ENCODE measurements at regions not wholly inside any gene's neighbourhood (a gene's known extent, or its start where the extent isn't known, plus 50 kb on each side); places are given as distances from the start of the nearest gene placed in this dataset.

DNA sequence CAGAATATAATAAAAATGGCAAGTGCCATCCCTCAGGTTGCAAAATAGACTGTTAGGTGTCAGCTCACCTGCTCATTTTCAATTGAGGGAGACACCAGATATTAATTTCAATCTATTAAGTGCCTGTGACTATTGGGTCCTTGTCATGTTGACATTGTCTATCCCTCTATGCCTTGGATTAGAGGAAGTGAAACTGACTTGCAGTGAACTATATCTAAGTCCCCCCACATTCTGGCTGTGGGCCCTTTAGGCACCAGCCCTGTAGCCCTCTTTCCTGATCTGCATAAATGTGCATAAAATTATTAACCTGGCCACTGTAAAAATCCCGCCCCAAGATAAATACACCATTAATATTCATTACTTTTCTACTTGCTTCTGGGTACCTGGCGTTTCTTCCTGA, 293.0 kb upstream of the CLNK start:
- no peak overlapping the region for H3K4me3 Mint-ChIP-seq
- no peaks in the 10 kb centered on the region for H3K36me3 ChIP-seq (ENCODE audit: control insufficient read depth, insufficient read depth, low read length)
- H3K4me3 ChIP-seq (ENCODE audit: low read length) = no peak overlapping the region
- H3K9me3 Mint-ChIP-seq = no peaks in the 10 kb centered on the region
- H3K4me1 Mint-ChIP-seq = peaks cover 6 to 7% of the 10 kb centered on the region in 2 donors
- TF ChIP-seq, protein P1, sequence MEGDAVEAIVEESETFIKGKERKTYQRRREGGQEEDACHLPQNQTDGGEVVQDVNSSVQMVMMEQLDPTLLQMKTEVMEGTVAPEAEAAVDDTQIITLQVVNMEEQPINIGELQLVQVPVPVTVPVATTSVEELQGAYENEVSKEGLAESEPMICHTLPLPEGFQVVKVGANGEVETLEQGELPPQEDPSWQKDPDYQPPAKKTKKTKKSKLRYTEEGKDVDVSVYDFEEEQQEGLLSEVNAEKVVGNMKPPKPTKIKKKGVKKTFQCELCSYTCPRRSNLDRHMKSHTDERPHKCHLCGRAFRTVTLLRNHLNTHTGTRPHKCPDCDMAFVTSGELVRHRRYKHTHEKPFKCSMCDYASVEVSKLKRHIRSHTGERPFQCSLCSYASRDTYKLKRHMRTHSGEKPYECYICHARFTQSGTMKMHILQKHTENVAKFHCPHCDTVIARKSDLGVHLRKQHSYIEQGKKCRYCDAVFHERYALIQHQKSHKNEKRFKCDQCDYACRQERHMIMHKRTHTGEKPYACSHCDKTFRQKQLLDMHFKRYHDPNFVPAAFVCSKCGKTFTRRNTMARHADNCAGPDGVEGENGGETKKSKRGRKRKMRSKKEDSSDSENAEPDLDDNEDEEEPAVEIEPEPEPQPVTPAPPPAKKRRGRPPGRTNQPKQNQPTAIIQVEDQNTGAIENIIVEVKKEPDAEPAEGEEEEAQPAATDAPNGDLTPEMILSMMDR (IDR thresholded peaks at IDR 0.05) = no peak
- H3K36me3 Mint-ChIP-seq = no peaks in the 10 kb centered on the region
- no peak overlapping the region for H3K27ac ChIP-seq (ENCODE audit: low read length)
- no peaks in the 10 kb centered on the region for H3K9me3 ChIP-seq (ENCODE audit: control insufficient read depth, insufficient read depth, low read length)
- WGBS (ENCODE audit: insufficient coverage) = 83% methylated on average over 2 of the region's 2 CpGs
- DNase-seq = no peak
- no peak for ATAC-seq
- intact Hi-C loops (cut with micrococcal nuclease) = no loop called here
- H3K27ac Mint-ChIP-seq = no peak overlapping the region
- no peaks in the 10 kb centered on the region for H3K27me3 Mint-ChIP-seq (ENCODE audit: low read depth in 2 of 2)
- no peaks in the 10 kb centered on the region for H3K4me1 ChIP-seq (ENCODE audit: control insufficient read depth, insufficient read depth, low read length)
- no peaks in the 10 kb centered on the region for H3K27me3 ChIP-seq (ENCODE audit: control insufficient read depth, insufficient read depth, low read length)

DNA sequence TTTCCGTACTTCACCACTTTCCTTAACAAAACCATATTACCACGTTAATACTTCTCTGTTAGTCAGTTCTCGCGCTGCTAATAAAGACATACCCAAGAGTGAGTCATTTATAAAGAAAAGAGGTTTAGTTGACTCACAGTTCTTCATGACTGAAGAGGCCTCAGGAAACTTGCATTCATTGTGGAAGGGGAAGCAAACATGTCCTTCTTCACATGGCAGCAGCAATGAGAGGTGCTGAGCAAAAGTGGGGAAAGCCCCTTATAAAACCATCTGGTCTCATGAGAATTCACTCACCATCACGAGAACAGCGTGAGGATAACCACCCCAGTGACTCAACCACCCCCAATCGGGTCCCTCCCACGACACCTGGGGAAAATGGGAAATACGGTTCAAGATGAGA, 289.8 kb upstream of the CLNK start:
- Histone ChIP-seq H3K27ac (ENCODE audit: low read length) (no peak overlapping the region), H3K9me3 (ENCODE audit: control insufficient read depth, insufficient read depth, low read length) (no peaks in the 10 kb centered on the region), H3K4me1 (ENCODE audit: control insufficient read depth, insufficient read depth, low read length) (no peaks in the 10 kb centered on the region), H3K27me3 (ENCODE audit: control insufficient read depth, insufficient read depth, low read length) (no peaks in the 10 kb centered on the region), H3K36me3 (ENCODE audit: control insufficient read depth, insufficient read depth, low read length) (no peaks in the 10 kb centered on the region), H3K4me3 (ENCODE audit: low read length) (no peak overlapping the region)
- Mint-ChIP-seq H3K4me3 (no peak overlapping the region), H3K27me3 (ENCODE audit: low read depth in 2 of 2) (peaks cover 0 to 3% of the 10 kb centered on the region in 2 donors), H3K9me3 (no peaks in the 10 kb centered on the region), H3K27ac (no peak overlapping the region), H3K4me1 (no peaks in the 10 kb centered on the region), H3K36me3 (no peaks in the 10 kb centered on the region)
- DNase-seq (no peak), ATAC-seq (no peak)
- TF ChIP-seq, protein P1 (IDR thresholded peaks at IDR 0.05) = no peak
- intact Hi-C loops (cut with micrococcal nuclease) = no loop called here
- WGBS (ENCODE audit: insufficient coverage) = 79% methylated on average over 5 of the region's 9 CpGs

DNA sequence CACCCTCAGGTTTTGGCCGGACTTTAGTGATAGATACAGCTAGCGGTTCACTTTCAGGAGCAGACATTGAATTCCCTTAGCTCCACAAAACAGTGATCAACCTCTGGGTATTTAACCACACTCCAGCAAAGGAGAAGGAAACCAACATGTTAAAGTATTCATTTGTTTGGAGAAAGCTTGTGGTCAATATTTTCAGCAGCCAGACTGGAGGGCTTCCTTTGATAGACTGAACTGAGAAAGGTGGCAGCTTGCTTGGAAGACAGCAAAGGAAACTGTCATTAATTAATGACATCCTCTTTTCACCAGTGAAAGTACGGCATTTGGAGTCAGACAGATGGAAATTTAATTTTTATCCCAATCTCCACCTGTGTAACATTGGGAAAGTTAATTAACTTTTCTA, 289.1 kb upstream of the CLNK start:
- H3K4me3 Mint-ChIP-seq = no peak overlapping the region
- H3K9me3 ChIP-seq (ENCODE audit: control insufficient read depth, insufficient read depth, low read length) = no peaks in the 10 kb centered on the region
- H3K27me3 Mint-ChIP-seq (ENCODE audit: low read depth in 2 of 2) = peaks cover 0 to 3% of the 10 kb centered on the region in 2 donors
- H3K36me3 ChIP-seq (ENCODE audit: control insufficient read depth, insufficient read depth, low read length) = no peaks in the 10 kb centered on the region
- DNase-seq = no peak
- intact Hi-C loops (cut with micrococcal nuclease) = no loop called here
- no peak for ATAC-seq
- H3K4me1 ChIP-seq (ENCODE audit: control insufficient read depth, insufficient read depth, low read length) = no peaks in the 10 kb centered on the region
- TF ChIP-seq, protein P1 (IDR thresholded peaks at IDR 0.05) = no peak
- H3K27me3 ChIP-seq (ENCODE audit: control insufficient read depth, insufficient read depth, low read length) = no peaks in the 10 kb centered on the region
- no peak overlapping the region for H3K27ac Mint-ChIP-seq
- no peak overlapping the region for H3K4me3 ChIP-seq (ENCODE audit: low read length)
- no peaks in the 10 kb centered on the region for H3K4me1 Mint-ChIP-seq
- WGBS (ENCODE audit: insufficient coverage) = 44% methylated on average over 1 of the region's 3 CpGs
- no peaks in the 10 kb centered on the region for H3K9me3 Mint-ChIP-seq
- no peaks in the 10 kb centered on the region for H3K36me3 Mint-ChIP-seq
- no peak overlapping the region for H3K27ac ChIP-seq (ENCODE audit: low read length)

- no peak for ATAC-seq
- 85% methylated on average over 4 of the region's 4 CpGs for WGBS (ENCODE audit: insufficient coverage)
- H3K4me3 ChIP-seq (ENCODE audit: low read length) = no peak overlapping the region
- Mint-ChIP-seq H3K9me3 (no peaks in the 10 kb centered on the region), H3K4me1 (no peaks in the 10 kb centered on the region), H3K27me3 (ENCODE audit: low read depth in 2 of 2) (peaks cover 0 to 3% of the 10 kb centered on the region in 2 donors), H3K4me3 (no peak overlapping the region), H3K27ac (no peak overlapping the region), H3K36me3 (no peaks in the 10 kb centered on the region)
- no peaks in the 10 kb centered on the region for H3K9me3 ChIP-seq (ENCODE audit: control insufficient read depth, insufficient read depth, low read length)
- no peaks in the 10 kb centered on the region for H3K36me3 ChIP-seq (ENCODE audit: control insufficient read depth, insufficient read depth, low read length)
- TF ChIP-seq, protein P1 (IDR thresholded peaks at IDR 0.05) = no peak
- no peak for DNase-seq
- no peak overlapping the region for H3K27ac ChIP-seq (ENCODE audit: low read length)
- no peaks in the 10 kb centered on the region for H3K27me3 ChIP-seq (ENCODE audit: control insufficient read depth, insufficient read depth, low read length)
- intact Hi-C loops (cut with micrococcal nuclease) = no loop called here
- no peaks in the 10 kb centered on the region for H3K4me1 ChIP-seq (ENCODE audit: control insufficient read depth, insufficient read depth, low read length)
Observed at GRCh38 chr4:10971800-10972401, 287.3 kb upstream of the CLNK start.
